HG02571 (cell line): ENCODE measurements at regions not wholly inside any gene's neighbourhood (a gene's known extent, or its start where the extent isn't known, plus 50 kb on each side); places are given as distances from the start of the nearest gene placed in this dataset.
"Not testable (repeated sequence)": the region's sequence is repeated elsewhere in the genome, so short reads cannot be mapped to it uniquely, and the experiment has no call there.

ENCODE experiments used
- ATAC-seq: cut with Tn5 transposase; IDR thresholded peaks from one replicate; pipeline ENCODE4 v1.9.1; 2021; ENCODE audit warnings: mild to moderate bottlenecking, moderate library complexity; ENCODE audit not compliant: unreplicated experiment

- no peak for ATAC-seq
These were observed 121.2 kb upstream of the NR2F2 start for GRCh38 chr15:96209285-96209735.

GRCh38 chr15:96213045-96213444 lies 117.5 kb upstream of the NR2F2 start:
- no peak for ATAC-seq

- no peak for ATAC-seq
These were observed 116.6 kb upstream of the NR2F2 start for GRCh38 chr15:96213896-96214295.

GRCh38 chr15:96216481-96216880 lies 114.0 kb upstream of the NR2F2 start:
- not testable (repeated sequence) for ATAC-seq

GRCh38 chr15:96217983-96218382 lies 112.5 kb upstream of the NR2F2 start:
- ATAC-seq = no peak

- no peak for ATAC-seq
These were observed 111.7 kb upstream of the NR2F2 start for GRCh38 chr15:96218623-96219455.

GRCh38 chr15:96219681-96220080 lies 110.8 kb upstream of the NR2F2 start:
- no peak for ATAC-seq

GRCh38 chr15:96220657-96221056 lies 109.8 kb upstream of the NR2F2 start:
- ATAC-seq = no peak

- no peak for ATAC-seq
These were observed 107.5 kb upstream of the NR2F2 start for GRCh38 chr15:96222981-96223380.

GRCh38 chr15:96223939-96224338 lies 106.6 kb upstream of the NR2F2 start:
- ATAC-seq = no peak

GRCh38 chr15:96225642-96226259 lies 104.7 kb upstream of the NR2F2 start:
- ATAC-seq = no peak

GRCh38 chr15:96230526-96231181 lies 99.8 kb upstream of the NR2F2 start:
- no peak for ATAC-seq

GRCh38 chr15:96232335-96232734 lies 98.2 kb upstream of the NR2F2 start:
- ATAC-seq = no peak

GRCh38 chr15:96234109-96234892 lies 96.2 kb upstream of the NR2F2 start:
- ATAC-seq = no peak

GRCh38 chr15:96237002-96237401 lies 93.5 kb upstream of the NR2F2 start:
- ATAC-seq = no peak

GRCh38 chr15:96242761-96243160 lies 87.7 kb upstream of the NR2F2 start:
- ATAC-seq = no peak

GRCh38 chr15:96243701-96244100 lies 86.8 kb upstream of the NR2F2 start:
- no peak for ATAC-seq

GRCh38 chr15:96245252-96245651 lies 85.2 kb upstream of the NR2F2 start:
- no peak for ATAC-seq

GRCh38 chr15:96246057-96246456 lies 84.4 kb upstream of the NR2F2 start:
- no peak for ATAC-seq

GRCh38 chr15:96247621-96248305 lies 82.7 kb upstream of the NR2F2 start:
- ATAC-seq = no peak
